K562 (cell line): ENCODE measurements at regions not wholly inside any gene's neighbourhood (a gene's known extent, or its start where the extent isn't known, plus 50 kb on each side); places are given as distances from the start of the nearest gene placed in this dataset.

ENCODE experiments used
- ATAC-seq: fragments of 200-7000 bp; cut with Tn5 transposase; 3 replicates; pipeline ENCODE4 v1.9.1; 2020; ENCODE audit warnings: moderate library complexity
- BruUV-seq: library from RNA; stranded (reverse); fragments of 400-500 nt; replicated peaks from 2 replicates; lab custom pipeline; 2021; lab: Mats Ljungman, UMichigan
- CTCF ChIA-PET: fragments of 300-600 bp; formaldehyde crosslinking; extraction: SDS; loops from one replicate; lab custom pipeline; 2021; ENCODE audit warnings: low intra/inter-chr PET ratio; lab: Yijun Ruan, JAX
- POLR2A ChIA-PET: fragments of 300-600, 350-650 bp; sonication (Branson Sonifier 250); formaldehyde crosslinking; extraction: SDS; loops from one replicate; lab custom pipeline; 2021; ENCODE audit warnings: antibody characterized with exemption, inconsistent platforms; lab: Yijun Ruan, JAX
- DNase-seq, 4 experiments: peaks; one replicate each; pipeline versions ENCODE4 v3.0.0 to v3.0.0-alpha.2; 2011 to 2018; ENCODE audit warnings: low spot score in 3 of 4, mixed read lengths in 3 of 4; ENCODE audit errors: extremely low read depth in 1 of 4
- FAIRE-seq: peaks from 2 replicates; lab custom pipeline; 2011; peaks lifted over from hg19 to GRCh38; lab: Jason Lieb, UNC
- H2AFZ ChIP-seq: 2 replicates; pipeline ENCODE4 v1.6.0; 2011; ENCODE audit warnings: low read depth, low read length, control low read depth, inconsistent platforms
- H3K27ac ChIP-seq: fragments of 200-600 bp; 3 replicates; pipeline ENCODE4 v1.8.0; 2011; ENCODE audit warnings: low read depth, mild to moderate bottlenecking, control low read depth, inconsistent platforms, low read length, moderate library complexity, mixed read lengths; ENCODE audit errors: extremely low read depth
- H3K27me3 ChIP-seq, 2 experiments: fragments of 300-600 bp in 1 of 2; 2 replicates in 1 of 2; 3 replicates in 1 of 2; pipeline versions ENCODE4 v1.6.0 to v1.8.0; 2011; ENCODE audit warnings: inconsistent platforms in 2 of 2, low read length in 2 of 2, mild to moderate bottlenecking in 1 of 2, mixed read lengths in 1 of 2, moderate library complexity in 1 of 2; ENCODE audit not compliant: control insufficient read depth in 2 of 2, insufficient read depth in 2 of 2
- H3K36me3 ChIP-seq: fragments of 300-600 bp; 3 replicates; pipeline ENCODE4 v1.8.0; 2011; ENCODE audit warnings: mild to moderate bottlenecking, low read length, inconsistent platforms; ENCODE audit not compliant: control insufficient read depth, insufficient read depth
- H3K4me1 ChIP-seq, 2 experiments: fragments of 200-600 bp in 1 of 2; replicated peaks in 1 of 2; 2 replicates in 1 of 2; 3 replicates in 1 of 2; pipeline versions ENCODE4 v1.5.1 to v1.8.0; 2011; ENCODE audit warnings: inconsistent platforms in 2 of 2, low read length in 2 of 2, mild to moderate bottlenecking in 1 of 2, mixed read lengths in 1 of 2, moderate library complexity in 1 of 2; ENCODE audit not compliant: control insufficient read depth in 2 of 2, insufficient read depth in 2 of 2
- H3K4me2 ChIP-seq: 2 replicates; pipeline ENCODE4 v1.6.1; 2011; ENCODE audit warnings: low read length, control low read depth, inconsistent platforms, mixed read lengths; ENCODE audit not compliant: insufficient read depth
- H3K4me3 ChIP-seq: fragments of 200-600 bp; sonication (generic), shearing (Covaris generic); 2 replicates; pipeline ENCODE4 v1.5.1; 2016; ENCODE audit warnings: control low read depth, inconsistent platforms
- H3K79me2 ChIP-seq: fragments of 200-600 bp; 3 replicates; pipeline ENCODE4 v1.8.0; 2011; ENCODE audit warnings: low read length, inconsistent platforms; ENCODE audit not compliant: control insufficient read depth, insufficient read depth
- H3K9ac ChIP-seq, 2 experiments: 2 replicates each; pipeline versions ENCODE4 v1.6.0 to v1.6.1; 2011; ENCODE audit warnings: low read depth in 2 of 2, low read length in 2 of 2, control low read depth in 1 of 2, inconsistent platforms in 1 of 2, mild to moderate bottlenecking in 1 of 2, mixed read lengths in 1 of 2; ENCODE audit not compliant: insufficient read depth in 1 of 2
- H3K9me1 ChIP-seq: one replicate; pipeline ENCODE4 v1.6.0; 2011; ENCODE audit warnings: inconsistent platforms, mild to moderate bottlenecking, low read length, moderate library complexity; ENCODE audit not compliant: control insufficient read depth, insufficient read depth
- H3K9me3 ChIP-seq: replicated peaks from 2 replicates; pipeline ENCODE4 v1.5.1; 2011; ENCODE audit warnings: low read depth, low read length, inconsistent platforms; ENCODE audit not compliant: control insufficient read depth, insufficient read depth
- H4K20me1 ChIP-seq: replicated peaks from 2 replicates; pipeline ENCODE4 v1.6.1; 2011; ENCODE audit warnings: low read length, inconsistent platforms, mixed read lengths; ENCODE audit not compliant: control insufficient read depth, insufficient read depth
- ELK3 ChIP-seq: fragments of 450-650 bp; formaldehyde crosslinking; IDR thresholded peaks from 2 replicates; pipeline ENCODE4 v1.4.0; 2020; ENCODE audit warnings: mild to moderate bottlenecking
- FOXK1 ChIP-seq: sonication (generic); formaldehyde crosslinking; IDR thresholded peaks from 2 replicates; pipeline ENCODE4 v1.8.0; 2022; ENCODE audit warnings: missing genetic modification reagents, mild to moderate bottlenecking, borderline replicate concordance
- HINFP ChIP-seq: fragments of 450-650 bp; conservative IDR thresholded peaks from 2 replicates; pipeline ENCODE4 v1.6.1; 2016; ENCODE audit warnings: missing genetic modification characterization, low read depth, mild to moderate bottlenecking, control low read depth, missing compliant biosample characterization
- HMG20B ChIP-seq: fragments of 250-450 bp; sonication (Bioruptor Pico); IDR thresholded peaks from 2 replicates; pipeline ENCODE4 v1.5.0; 2021; ENCODE audit warnings: mild to moderate bottlenecking
- MYBL2 ChIP-seq, 2 experiments: fragments of 450-650 bp in 1 of 2; sonication (generic) in 1 of 2; formaldehyde crosslinking in 1 of 2; IDR thresholded peaks; 2 replicates each; pipeline versions ENCODE4 v1.6.1 to v1.8.1; 2017 to 2022; ENCODE audit warnings: borderline replicate concordance in 1 of 2, inconsistent platforms in 1 of 2, low read depth in 1 of 2, mild to moderate bottlenecking in 1 of 2, missing genetic modification reagents in 1 of 2, moderate library complexity in 1 of 2
- PBX2 ChIP-seq, 2 experiments: IDR thresholded peaks in 1 of 2; conservative IDR thresholded peaks in 1 of 2; 2 replicates each; pipeline ENCODE4 v1.6.1; 2016; ENCODE audit warnings: low read depth in 2 of 2, mild to moderate bottlenecking in 1 of 2, missing compliant biosample characterization in 1 of 2, missing genetic modification characterization in 1 of 2, moderate library complexity in 1 of 2
- PHF20 ChIP-seq: fragments of 450-650 bp; IDR thresholded peaks from 2 replicates; pipeline ENCODE4 v1.6.1; 2018; ENCODE audit not compliant: partially characterized antibody
- STAT5A ChIP-seq: IDR thresholded peaks from 2 replicates; pipeline ENCODE4 v1.6.1; 2012; ENCODE audit warnings: low read length, inconsistent platforms, borderline replicate concordance
- TFAM ChIP-seq: fragments of 250-450 bp; sonication (Bioruptor Pico); conservative IDR thresholded peaks from 2 replicates; pipeline ENCODE4 v1.5.0; 2021; ENCODE audit warnings: mild to moderate bottlenecking, moderate library complexity
- ZBTB2 ChIP-seq: fragments of 450-650 bp; IDR thresholded peaks from 2 replicates; pipeline ENCODE4 v1.6.1; 2016; ENCODE audit warnings: antibody characterized with exemption
- ZEB2 ChIP-seq: fragments of 450-650 bp; IDR thresholded peaks from 2 replicates; pipeline ENCODE4 v1.6.1; 2016
- ZNF165 ChIP-seq: fragments of 250-450 bp; sonication (Bioruptor Pico); IDR thresholded peaks from 2 replicates; pipeline ENCODE4 v1.4.0; 2020; ENCODE audit warnings: borderline replicate concordance
- ZNF354B ChIP-seq: fragments of 250-450 bp; sonication (Bioruptor Pico); IDR thresholded peaks from 2 replicates; pipeline ENCODE4 v1.4.0; 2020
- ZNF699 ChIP-seq: fragments of 250-450 bp; sonication (Bioruptor Pico); IDR thresholded peaks from 2 replicates; pipeline ENCODE4 v1.8.0; 2021; ENCODE audit warnings: mild to moderate bottlenecking, moderate library complexity; ENCODE audit not compliant: insufficient replicate concordance
- ZNF780A ChIP-seq: fragments of 250-450 bp; sonication (Bioruptor Pico); IDR thresholded peaks from 2 replicates; pipeline ENCODE4 v1.5.0; 2021; ENCODE audit warnings: mild to moderate bottlenecking
- WGBS: fragments of 100-300 bp; shearing (Covaris generic); methylation state at CpG from one replicate; pipeline ENCODE4 v1.1.6; 2016; ENCODE audit warnings: low coverage, mixed read lengths; ENCODE audit not compliant: insufficient coverage; ENCODE audit errors: missing lambda C conversion rate; 5-methylcytosine and 5-hydroxymethylcytosine counted together
- in situ Hi-C: fragments of 300-500 bp; cut with MboI; formaldehyde crosslinking; loops from 4 replicates; pipeline ENCODE4 v1.15.0; 2018; ENCODE audit warnings: inconsistent platforms, mixed read lengths
- intact Hi-C: fragments of 100-400 bp; cut with micrococcal nuclease; formaldehyde crosslinking; loops from 2 replicates; pipeline ENCODE4 v1.14.2; 2022

GRCh38 chr4:98793658-98794057 lies 135.2 kb upstream of the TSPAN5 start:
- in situ Hi-C loops = no loop called here
- Histone ChIP-seq H3K4me3 (no peak overlapping the region), H3K4me2 (no peak overlapping the region), H3K9me1 (no peaks in the 10 kb centered on the region), H3K27ac (no peak overlapping the region), H4K20me1 (no peaks in the 10 kb centered on the region), H3K9ac (no peak overlapping the region), H2AFZ (peak overlapping the region; percentile 77), H3K27me3 (no peaks in the 10 kb centered on the region), H3K79me2 (no peaks in the 10 kb centered on the region), H3K9me3 (no peaks in the 10 kb centered on the region), H3K4me1 (peaks cover 0 to 13% of the 10 kb centered on the region in 2 experiments; a peak in 3 of 5 replicates), H3K36me3 (no peaks in the 10 kb centered on the region)
- DNase-seq (no peak), ATAC-seq (peak; percentile 47), FAIRE-seq (peak; percentile 57)
- CTCF ChIA-PET = no interaction called here
- POLR2A ChIA-PET = interaction anchor here (1.3 kb wide), 1 partner anchor 135 kb away, joined by 3 read pairs; the partner anchor contains the start of gene EIF4E
- 48% methylated on average over 3 of the region's 3 CpGs for WGBS
- BruUV-seq = no TSS peak
- intact Hi-C loops = no loop called here
- TF ChIP-seq PBX2 (CRISPR knock-in tag; IDR thresholded peaks at IDR 0.05; ENCODE audit: low read depth) = no peak
- no peak for TF ChIP-seq PBX2 (tag; conservative IDR thresholded peaks at IDR 0.05; ENCODE audit: low read depth)
- TF ChIP-seq FOXK1 = no peak
- TF ChIP-seq TFAM (CRISPR knock-in tag) = no peak
- TF ChIP-seq STAT5A = no peak
- TF ChIP-seq ZNF165 = no peak
- no peak for TF ChIP-seq ZEB2
- no peak for TF ChIP-seq ELK3 (CRISPR knock-in tag)
- TF ChIP-seq MYBL2 (IDR thresholded peaks at IDR 0.05; ENCODE audit: low read depth) = no peak
- TF ChIP-seq MYBL2 (CRISPR knock-in tag; IDR thresholded peaks at IDR 0.05; ENCODE audit: borderline replicate concordance) = no peak
- no peak for TF ChIP-seq ZBTB2
- TF ChIP-seq HMG20B (CRISPR knock-in tag) = no peak
- TF ChIP-seq ZNF699 (CRISPR knock-in tag) = no peak
- no peak for TF ChIP-seq HINFP (tag)
- TF ChIP-seq PHF20 = no peak
- no peak for TF ChIP-seq ZNF354B
- TF ChIP-seq ZNF780A (CRISPR knock-in tag) = no peak
